ENCODE measurements at regions not wholly inside any gene's neighbourhood (a gene's known extent, or its start where the extent isn't known, plus 50 kb on each side); places are given as distances from the start of the nearest gene placed in this dataset.

- no peak for DNase-seq
These were observed 117.9 kb upstream of the POU3F3 start for GRCh38 chr2:104736026-104736425.

- no peak for DNase-seq
These were observed 112.1 kb upstream of the POU3F3 start for GRCh38 chr2:104741860-104742259.

GRCh38 chr2:104744537-104744936 lies 109.4 kb upstream of the POU3F3 start:
- DNase-seq, result no peak

- no peak for DNase-seq
These were observed 108.1 kb upstream of the POU3F3 start for GRCh38 chr2:104745846-104746245.

- DNase-seq, result no peak
These were observed 107.6 kb upstream of the POU3F3 start for GRCh38 chr2:104746299-104746698.

GRCh38 chr2:104746858-104747257 lies 107.1 kb upstream of the POU3F3 start:
- DNase-seq, result no peak

- DNase-seq, result no peak
These were observed 104.0 kb upstream of the POU3F3 start for GRCh38 chr2:104749856-104750460.

GRCh38 chr2:104752504-104752903 lies 101.4 kb upstream of the POU3F3 start:
- DNase-seq, result no peak

GRCh38 chr2:104755026-104755878 lies 98.7 kb upstream of the POU3F3 start:
- DNase-seq, result peak; percentile 12

GRCh38 chr2:104756118-104756517 lies 97.8 kb upstream of the POU3F3 start:
- no peak for DNase-seq

GRCh38 chr2:104757056-104757455 lies 96.9 kb upstream of the POU3F3 start:
- no peak for DNase-seq

GRCh38 chr2:104758199-104758620 lies 95.7 kb upstream of the POU3F3 start:
- no peak for DNase-seq

GRCh38 chr2:104762031-104762430 lies 91.9 kb upstream of the POU3F3 start:
- DNase-seq, result no peak

- no peak for DNase-seq
These were observed 87.2 kb upstream of the POU3F3 start for GRCh38 chr2:104766683-104767082.

- no peak for DNase-seq
These were observed 85.2 kb upstream of the POU3F3 start for GRCh38 chr2:104768694-104769093.

GRCh38 chr2:104769096-104769495 lies 84.8 kb upstream of the POU3F3 start:
- DNase-seq, result no peak

- DNase-seq, result no peak
These were observed 80.9 kb upstream of the POU3F3 start for GRCh38 chr2:104772996-104773395.

GRCh38 chr2:104774631-104775030 lies 79.3 kb upstream of the POU3F3 start:
- no peak for DNase-seq

- DNase-seq, result no peak
These were observed 76.2 kb upstream of the POU3F3 start for GRCh38 chr2:104777721-104778120.

GRCh38 chr2:104781151-104781550 lies 72.8 kb upstream of the POU3F3 start:
- DNase-seq, result no peak

GRCh38 chr2:104784264-104784663 lies 69.7 kb upstream of the POU3F3 start:
- DNase-seq, result no peak

- DNase-seq, result no peak
These were observed 67.7 kb upstream of the POU3F3 start for GRCh38 chr2:104786204-104786603.

GRCh38 chr2:104786821-104787220 lies 67.1 kb upstream of the POU3F3 start:
- DNase-seq, result no peak

- no peak for DNase-seq
These were observed 66.4 kb upstream of the POU3F3 start for GRCh38 chr2:104787298-104788065.
